ENCODE measurements at regions not wholly inside any gene's neighbourhood (a gene's known extent, or its start where the extent isn't known, plus 50 kb on each side); places are given as distances from the start of the nearest gene placed in this dataset.

DNA sequence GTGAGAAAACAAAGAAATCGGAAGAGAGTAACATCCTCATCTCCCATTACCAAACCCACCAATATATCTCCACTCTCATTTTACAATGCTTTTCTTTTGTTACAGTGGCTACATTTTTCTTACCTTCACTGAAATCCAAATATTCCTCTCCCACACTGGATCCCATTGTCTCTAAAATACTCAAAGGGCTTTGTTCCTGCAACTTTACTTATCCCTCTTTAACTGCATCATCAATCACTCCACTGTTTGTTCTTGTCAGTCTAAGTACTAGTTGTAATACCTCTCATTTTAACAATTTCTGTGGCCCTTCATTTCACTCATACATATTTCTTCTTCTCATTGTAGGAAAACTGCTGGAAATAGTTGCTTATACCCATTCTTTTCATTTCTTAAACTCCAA lies 464.2 kb upstream of the PIK3C3 start:
- TF ChIP-seq POLR2A (IDR thresholded peaks at IDR 0.05; ENCODE audit: low read depth, low read length) (no peak), SMARCA5 (IDR thresholded peaks at IDR 0.05) (no peak)

All from GM12878 (cell line).